Neural cell (in vitro differentiated cells): ENCODE measurements at regions not wholly inside any gene's neighbourhood (a gene's known extent, or its start where the extent isn't known, plus 50 kb on each side); places are given as distances from the start of the nearest gene placed in this dataset.

Experiments used
- EP300 ChIP-seq: fragments of 450-650 bp; conservative IDR thresholded peaks from 2 replicates; pipeline ENCODE4 v1.6.1; 2014; ENCODE audit warnings: antibody characterized with exemption, mild to moderate bottlenecking, moderate library complexity; ENCODE audit not compliant: poor library complexity, severe bottlenecking
- EZH2 ChIP-seq: fragments of 200-600, 300-800 bp; shearing (Covaris generic), sonication (generic); IDR thresholded peaks from 2 replicates; pipeline ENCODE4 v1.6.1; 2014; ENCODE audit warnings: antibody characterized with exemption, low read length, borderline replicate concordance, mild to moderate bottlenecking; ENCODE audit not compliant: insufficient read depth, poor library complexity, severe bottlenecking
- POLR2AphosphoS5 ChIP-seq: IDR thresholded peaks from 2 replicates; pipeline ENCODE4 v1.6.1; 2012
- RAD21 ChIP-seq: fragments of 450-650 bp; conservative IDR thresholded peaks from 2 replicates; pipeline ENCODE4 v1.6.1; 2014; ENCODE audit warnings: antibody characterized with exemption, mild to moderate bottlenecking, moderate library complexity
- SMC3 ChIP-seq: fragments of 450-650 bp; conservative IDR thresholded peaks from 2 replicates; pipeline ENCODE4 v1.6.1; 2014; ENCODE audit warnings: antibody characterized with exemption, mild to moderate bottlenecking, moderate library complexity; ENCODE audit not compliant: poor library complexity
- TAF1 ChIP-seq: IDR thresholded peaks from 2 replicates; pipeline ENCODE4 v1.6.1; 2012; ENCODE audit warnings: low read depth
- TF ChIP-seq, protein P1 (sequence below): fragments of 450-650 bp; IDR thresholded peaks from 2 replicates; pipeline ENCODE4 v1.5.1; 2014; ENCODE audit warnings: antibody characterized with exemption, mild to moderate bottlenecking, moderate library complexity; ENCODE audit not compliant: poor library complexity, severe bottlenecking
- TF ChIP-seq, protein P2 (sequence below): IDR thresholded peaks from 2 replicates; pipeline ENCODE4 v1.6.1; 2012; ENCODE audit warnings: borderline replicate concordance

DNA sequence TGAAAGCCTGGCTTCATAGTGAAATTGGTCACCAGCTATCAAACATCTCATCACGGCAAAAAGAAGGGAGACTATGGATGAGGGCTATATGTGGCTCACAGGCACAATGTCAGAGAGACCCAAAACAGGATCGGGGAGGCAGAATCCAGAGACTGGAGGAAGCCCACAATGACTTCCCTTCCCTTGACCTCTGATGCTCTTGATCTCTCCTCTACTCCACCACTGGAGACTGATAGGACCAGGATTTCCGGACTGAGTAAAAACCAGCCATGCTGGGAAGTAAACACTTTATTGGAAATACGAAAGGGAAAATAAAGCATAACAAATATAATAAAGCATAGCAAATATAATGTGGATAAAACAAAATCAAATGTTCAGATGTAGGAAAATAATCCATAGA, 597.3 kb downstream of the UTRN start:
- TF ChIP-seq, protein P1, sequence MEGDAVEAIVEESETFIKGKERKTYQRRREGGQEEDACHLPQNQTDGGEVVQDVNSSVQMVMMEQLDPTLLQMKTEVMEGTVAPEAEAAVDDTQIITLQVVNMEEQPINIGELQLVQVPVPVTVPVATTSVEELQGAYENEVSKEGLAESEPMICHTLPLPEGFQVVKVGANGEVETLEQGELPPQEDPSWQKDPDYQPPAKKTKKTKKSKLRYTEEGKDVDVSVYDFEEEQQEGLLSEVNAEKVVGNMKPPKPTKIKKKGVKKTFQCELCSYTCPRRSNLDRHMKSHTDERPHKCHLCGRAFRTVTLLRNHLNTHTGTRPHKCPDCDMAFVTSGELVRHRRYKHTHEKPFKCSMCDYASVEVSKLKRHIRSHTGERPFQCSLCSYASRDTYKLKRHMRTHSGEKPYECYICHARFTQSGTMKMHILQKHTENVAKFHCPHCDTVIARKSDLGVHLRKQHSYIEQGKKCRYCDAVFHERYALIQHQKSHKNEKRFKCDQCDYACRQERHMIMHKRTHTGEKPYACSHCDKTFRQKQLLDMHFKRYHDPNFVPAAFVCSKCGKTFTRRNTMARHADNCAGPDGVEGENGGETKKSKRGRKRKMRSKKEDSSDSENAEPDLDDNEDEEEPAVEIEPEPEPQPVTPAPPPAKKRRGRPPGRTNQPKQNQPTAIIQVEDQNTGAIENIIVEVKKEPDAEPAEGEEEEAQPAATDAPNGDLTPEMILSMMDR = no peak
- TF ChIP-seq RAD21 (no peak), POLR2AphosphoS5 (no peak), EP300 (no peak), TAF1 (no peak), SMC3 (no peak), EZH2 (no peak)
- TF ChIP-seq, protein P2, sequence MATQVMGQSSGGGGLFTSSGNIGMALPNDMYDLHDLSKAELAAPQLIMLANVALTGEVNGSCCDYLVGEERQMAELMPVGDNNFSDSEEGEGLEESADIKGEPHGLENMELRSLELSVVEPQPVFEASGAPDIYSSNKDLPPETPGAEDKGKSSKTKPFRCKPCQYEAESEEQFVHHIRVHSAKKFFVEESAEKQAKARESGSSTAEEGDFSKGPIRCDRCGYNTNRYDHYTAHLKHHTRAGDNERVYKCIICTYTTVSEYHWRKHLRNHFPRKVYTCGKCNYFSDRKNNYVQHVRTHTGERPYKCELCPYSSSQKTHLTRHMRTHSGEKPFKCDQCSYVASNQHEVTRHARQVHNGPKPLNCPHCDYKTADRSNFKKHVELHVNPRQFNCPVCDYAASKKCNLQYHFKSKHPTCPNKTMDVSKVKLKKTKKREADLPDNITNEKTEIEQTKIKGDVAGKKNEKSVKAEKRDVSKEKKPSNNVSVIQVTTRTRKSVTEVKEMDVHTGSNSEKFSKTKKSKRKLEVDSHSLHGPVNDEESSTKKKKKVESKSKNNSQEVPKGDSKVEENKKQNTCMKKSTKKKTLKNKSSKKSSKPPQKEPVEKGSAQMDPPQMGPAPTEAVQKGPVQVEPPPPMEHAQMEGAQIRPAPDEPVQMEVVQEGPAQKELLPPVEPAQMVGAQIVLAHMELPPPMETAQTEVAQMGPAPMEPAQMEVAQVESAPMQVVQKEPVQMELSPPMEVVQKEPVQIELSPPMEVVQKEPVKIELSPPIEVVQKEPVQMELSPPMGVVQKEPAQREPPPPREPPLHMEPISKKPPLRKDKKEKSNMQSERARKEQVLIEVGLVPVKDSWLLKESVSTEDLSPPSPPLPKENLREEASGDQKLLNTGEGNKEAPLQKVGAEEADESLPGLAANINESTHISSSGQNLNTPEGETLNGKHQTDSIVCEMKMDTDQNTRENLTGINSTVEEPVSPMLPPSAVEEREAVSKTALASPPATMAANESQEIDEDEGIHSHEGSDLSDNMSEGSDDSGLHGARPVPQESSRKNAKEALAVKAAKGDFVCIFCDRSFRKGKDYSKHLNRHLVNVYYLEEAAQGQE = no peak
